ENCODE measurements at regions not wholly inside any gene's neighbourhood (a gene's known extent, or its start where the extent isn't known, plus 50 kb on each side); places are given as distances from the start of the nearest gene placed in this dataset.
"Not testable (repeated sequence)": the region's sequence is repeated elsewhere in the genome, so short reads cannot be mapped to it uniquely, and the experiment has no call there.

GRCh38 chr10:117784776-117785175 lies 242.2 kb downstream of the EMX2 start:
- no peak for DNase-seq (ENCODE audit: low read depth, low spot score)

- DNase-seq (ENCODE audit: low read depth, low spot score) = no peak
Measured at GRCh38 chr10:117788911-117789310, 246.4 kb downstream of the EMX2 start.

GRCh38 chr10:117790179-117790578 lies 247.6 kb downstream of the EMX2 start:
- DNase-seq (ENCODE audit: low read depth, low spot score) = no peak

- no peak for DNase-seq (ENCODE audit: low read depth, low spot score)
Measured at GRCh38 chr10:117790621-117791020, 248.1 kb downstream of the EMX2 start.

GRCh38 chr10:117792214-117792613 lies 249.7 kb downstream of the EMX2 start:
- DNase-seq (ENCODE audit: low read depth, low spot score) = no peak

GRCh38 chr10:117796130-117796745 lies 250.5 kb downstream of the RAB11FIP2 start:
- peak; percentile 19 for DNase-seq (ENCODE audit: low read depth, low spot score)

- no peak for DNase-seq (ENCODE audit: low read depth, low spot score)
Measured at GRCh38 chr10:117797296-117797695, 249.4 kb downstream of the RAB11FIP2 start.

GRCh38 chr10:117801691-117802090 lies 245.1 kb downstream of the RAB11FIP2 start:
- DNase-seq (ENCODE audit: low read depth, low spot score) = no peak

- no peak for DNase-seq (ENCODE audit: low read depth, low spot score)
Measured at GRCh38 chr10:117804470-117805011, 242.2 kb downstream of the RAB11FIP2 start.

GRCh38 chr10:117805139-117805538 lies 241.6 kb downstream of the RAB11FIP2 start:
- DNase-seq (ENCODE audit: low read depth, low spot score) = no peak

GRCh38 chr10:117807441-117807840 lies 239.3 kb downstream of the RAB11FIP2 start:
- no peak for DNase-seq (ENCODE audit: low read depth, low spot score)

- DNase-seq (ENCODE audit: low read depth, low spot score) = not testable (repeated sequence)
Measured at GRCh38 chr10:117815816-117816215, 230.9 kb downstream of the RAB11FIP2 start.

GRCh38 chr10:117817116-117817515 lies 229.6 kb downstream of the RAB11FIP2 start:
- DNase-seq (ENCODE audit: low read depth, low spot score) = no peak

- no peak for DNase-seq (ENCODE audit: low read depth, low spot score)
Measured at GRCh38 chr10:117818721-117819120, 228.0 kb downstream of the RAB11FIP2 start.

- no peak for DNase-seq (ENCODE audit: low read depth, low spot score)
Measured at GRCh38 chr10:117819304-117819703, 227.4 kb downstream of the RAB11FIP2 start.

GRCh38 chr10:117823980-117824379 lies 222.8 kb downstream of the RAB11FIP2 start:
- DNase-seq (ENCODE audit: low read depth, low spot score) = no peak

- DNase-seq (ENCODE audit: low read depth, low spot score) = no peak
Measured at GRCh38 chr10:117830205-117830604, 216.5 kb downstream of the RAB11FIP2 start.

- DNase-seq (ENCODE audit: low read depth, low spot score) = peak; percentile 85
Measured at GRCh38 chr10:117830787-117831212, 215.9 kb downstream of the RAB11FIP2 start.

- DNase-seq (ENCODE audit: low read depth, low spot score) = peak; percentile 43
Measured at GRCh38 chr10:117838500-117839498, 207.9 kb downstream of the RAB11FIP2 start.

GRCh38 chr10:117856426-117856825 lies 190.3 kb downstream of the RAB11FIP2 start:
- not testable (repeated sequence) for DNase-seq (ENCODE audit: low read depth, low spot score)

GRCh38 chr10:117860135-117860534 lies 186.6 kb downstream of the RAB11FIP2 start:
- DNase-seq (ENCODE audit: low read depth, low spot score) = no peak

- DNase-seq (ENCODE audit: low read depth, low spot score) = no peak
Measured at GRCh38 chr10:117860823-117861222, 185.9 kb downstream of the RAB11FIP2 start.

All from ELF-1 (cell line).